K562 (cell line): ENCODE measurements at regions not wholly inside any gene's neighbourhood (a gene's known extent, or its start where the extent isn't known, plus 50 kb on each side); places are given as distances from the start of the nearest gene placed in this dataset.
A peak's percentile ranks its signal among the peaks of the same experiment; 100 is the strongest.

Source experiments
- ATAC-seq: fragments of 200-7000 bp; cut with Tn5 transposase; 3 replicates; pipeline ENCODE4 v1.9.1; 2020; ENCODE audit warnings: moderate library complexity
- BruUV-seq: library from RNA; stranded (reverse); fragments of 400-500 nt; replicated peaks from 2 replicates; lab custom pipeline; 2021; lab: Mats Ljungman, UMichigan
- CTCF ChIA-PET: fragments of 300-600 bp; formaldehyde crosslinking; extraction: SDS; loops from one replicate; lab custom pipeline; 2021; ENCODE audit warnings: low intra/inter-chr PET ratio; lab: Yijun Ruan, JAX
- POLR2A ChIA-PET: fragments of 300-600, 350-650 bp; sonication (Branson Sonifier 250); formaldehyde crosslinking; extraction: SDS; loops from one replicate; lab custom pipeline; 2021; ENCODE audit warnings: antibody characterized with exemption, inconsistent platforms; lab: Yijun Ruan, JAX
- DNase-seq, 4 experiments: peaks; one replicate each; pipeline versions ENCODE4 v3.0.0 to v3.0.0-alpha.2; 2011 to 2018; ENCODE audit warnings: low spot score in 3 of 4, mixed read lengths in 3 of 4; ENCODE audit errors: extremely low read depth in 1 of 4
- FAIRE-seq: peaks from 2 replicates; lab custom pipeline; 2011; peaks lifted over from hg19 to GRCh38; lab: Jason Lieb, UNC
- H2AFZ ChIP-seq: 2 replicates; pipeline ENCODE4 v1.6.0; 2011; ENCODE audit warnings: low read depth, low read length, control low read depth, inconsistent platforms
- H3K27ac ChIP-seq: fragments of 200-600 bp; 3 replicates; pipeline ENCODE4 v1.8.0; 2011; ENCODE audit warnings: low read depth, mild to moderate bottlenecking, control low read depth, inconsistent platforms, low read length, moderate library complexity, mixed read lengths; ENCODE audit errors: extremely low read depth
- H3K27me3 ChIP-seq, 2 experiments: fragments of 300-600 bp in 1 of 2; 2 replicates in 1 of 2; 3 replicates in 1 of 2; pipeline versions ENCODE4 v1.6.0 to v1.8.0; 2011; ENCODE audit warnings: inconsistent platforms in 2 of 2, low read length in 2 of 2, mild to moderate bottlenecking in 1 of 2, mixed read lengths in 1 of 2, moderate library complexity in 1 of 2; ENCODE audit not compliant: control insufficient read depth in 2 of 2, insufficient read depth in 2 of 2
- H3K36me3 ChIP-seq: fragments of 300-600 bp; 3 replicates; pipeline ENCODE4 v1.8.0; 2011; ENCODE audit warnings: mild to moderate bottlenecking, low read length, inconsistent platforms; ENCODE audit not compliant: control insufficient read depth, insufficient read depth
- H3K4me1 ChIP-seq, 2 experiments: fragments of 200-600 bp in 1 of 2; replicated peaks in 1 of 2; 2 replicates in 1 of 2; 3 replicates in 1 of 2; pipeline versions ENCODE4 v1.5.1 to v1.8.0; 2011; ENCODE audit warnings: inconsistent platforms in 2 of 2, low read length in 2 of 2, mild to moderate bottlenecking in 1 of 2, mixed read lengths in 1 of 2, moderate library complexity in 1 of 2; ENCODE audit not compliant: control insufficient read depth in 2 of 2, insufficient read depth in 2 of 2
- H3K4me2 ChIP-seq: 2 replicates; pipeline ENCODE4 v1.6.1; 2011; ENCODE audit warnings: low read length, control low read depth, inconsistent platforms, mixed read lengths; ENCODE audit not compliant: insufficient read depth
- H3K4me3 ChIP-seq: fragments of 200-600 bp; sonication (generic), shearing (Covaris generic); 2 replicates; pipeline ENCODE4 v1.5.1; 2016; ENCODE audit warnings: control low read depth, inconsistent platforms
- H3K79me2 ChIP-seq: fragments of 200-600 bp; 3 replicates; pipeline ENCODE4 v1.8.0; 2011; ENCODE audit warnings: low read length, inconsistent platforms; ENCODE audit not compliant: control insufficient read depth, insufficient read depth
- H3K9ac ChIP-seq, 2 experiments: 2 replicates each; pipeline versions ENCODE4 v1.6.0 to v1.6.1; 2011; ENCODE audit warnings: low read depth in 2 of 2, low read length in 2 of 2, control low read depth in 1 of 2, inconsistent platforms in 1 of 2, mild to moderate bottlenecking in 1 of 2, mixed read lengths in 1 of 2; ENCODE audit not compliant: insufficient read depth in 1 of 2
- H3K9me1 ChIP-seq: one replicate; pipeline ENCODE4 v1.6.0; 2011; ENCODE audit warnings: inconsistent platforms, mild to moderate bottlenecking, low read length, moderate library complexity; ENCODE audit not compliant: control insufficient read depth, insufficient read depth
- H3K9me3 ChIP-seq: replicated peaks from 2 replicates; pipeline ENCODE4 v1.5.1; 2011; ENCODE audit warnings: low read depth, low read length, inconsistent platforms; ENCODE audit not compliant: control insufficient read depth, insufficient read depth
- H4K20me1 ChIP-seq: replicated peaks from 2 replicates; pipeline ENCODE4 v1.6.1; 2011; ENCODE audit warnings: low read length, inconsistent platforms, mixed read lengths; ENCODE audit not compliant: control insufficient read depth, insufficient read depth
- ATF7 ChIP-seq: fragments of 450-650 bp; IDR thresholded peaks from 2 replicates; pipeline ENCODE4 v1.7.1; 2014; ENCODE audit warnings: mild to moderate bottlenecking, moderate library complexity
- CREB5 ChIP-seq: fragments of 250-450 bp; sonication (Bioruptor Pico); IDR thresholded peaks from 2 replicates; pipeline ENCODE4 v1.5.0; 2020; ENCODE audit warnings: mild to moderate bottlenecking
- DIDO1 ChIP-seq: fragments of 450-650 bp; IDR thresholded peaks from 2 replicates; pipeline ENCODE4 v1.6.1; 2016; ENCODE audit warnings: low read depth, missing biosample characterization, missing genetic modification characterization
- E2F3 ChIP-seq: fragments of 250-450 bp; sonication (Bioruptor Pico); IDR thresholded peaks from 2 replicates; pipeline ENCODE4 v1.4.0; 2020; ENCODE audit warnings: mild to moderate bottlenecking
- FOXP4 ChIP-seq: sonication (generic); formaldehyde crosslinking; IDR thresholded peaks from 2 replicates; pipeline ENCODE4 v1.8.0; 2022; ENCODE audit warnings: mild to moderate bottlenecking, missing genetic modification reagents, borderline replicate concordance
- FUS ChIP-seq: fragments of 200-400 bp; formaldehyde crosslinking; optimal IDR thresholded peaks from 2 replicates; pipeline ENCODE3; 2017; ENCODE audit warnings: low read depth, low read length
- GTF2F1 ChIP-seq: IDR thresholded peaks from 2 replicates; pipeline ENCODE4 v1.6.1; 2011; ENCODE audit warnings: low read depth, low read length, improper control_type of control experiment
- JUNB ChIP-seq: fragments of 450-650 bp; formaldehyde crosslinking; conservative IDR thresholded peaks from 2 replicates; pipeline ENCODE4 v1.4.0; 2020; ENCODE audit warnings: mild to moderate bottlenecking
- KAT8 ChIP-seq: fragments of 450-650 bp; IDR thresholded peaks from 2 replicates; pipeline ENCODE4 v1.6.1; 2016; ENCODE audit warnings: low read depth, mild to moderate bottlenecking
- LARP7 ChIP-seq: fragments of 450-650 bp; IDR thresholded peaks from 2 replicates; pipeline ENCODE4 v1.6.1; 2016
- MTA1 ChIP-seq: fragments of 450-650 bp; IDR thresholded peaks from 2 replicates; pipeline ENCODE4 v1.6.1; 2017; ENCODE audit warnings: borderline replicate concordance
- NONO ChIP-seq, 2 experiments: fragments of 200-400 bp in 1 of 2; fragments of 450-650 bp in 1 of 2; formaldehyde crosslinking in 1 of 2; IDR thresholded peaks; 2 replicates each; pipeline ENCODE4 v1.6.1; 2017; ENCODE audit warnings: low read depth in 2 of 2, mild to moderate bottlenecking in 2 of 2, moderate library complexity in 2 of 2, low read length in 1 of 2
- PRPF4 ChIP-seq: fragments of 200-400 bp; formaldehyde crosslinking; IDR thresholded peaks from one replicate; pipeline ENCODE4 v1.6.1; 2017; ENCODE audit warnings: low read length, low read depth, mild to moderate bottlenecking; ENCODE audit not compliant: insufficient read depth, poor library complexity, severe bottlenecking
- SMAD3 ChIP-seq: fragments of 450-650 bp; formaldehyde crosslinking; conservative IDR thresholded peaks from 2 replicates; pipeline ENCODE4 v1.4.0; 2020; ENCODE audit warnings: mild to moderate bottlenecking
- TARDBP ChIP-seq: fragments of 450-650 bp; IDR thresholded peaks from 2 replicates; pipeline ENCODE4 v1.6.1; 2016
- TRIM28 ChIP-seq: fragments of 450-650 bp; IDR thresholded peaks from 2 replicates; pipeline ENCODE4 v1.6.1; 2017
- ZKSCAN1 ChIP-seq: fragments of 150-350 bp; IDR thresholded peaks from 2 replicates; pipeline ENCODE4 v1.6.1; 2016; ENCODE audit warnings: low read depth, low read length
- ZNF174 ChIP-seq: fragments of 250-450 bp; sonication (Bioruptor Pico); IDR thresholded peaks from 2 replicates; pipeline ENCODE4 v1.4.0; 2020; ENCODE audit warnings: mild to moderate bottlenecking
- ZNF311 ChIP-seq: fragments of 250-450 bp; sonication (Bioruptor Pico); IDR thresholded peaks from 2 replicates; pipeline ENCODE4 v1.4.0; 2020; ENCODE audit warnings: mild to moderate bottlenecking, moderate library complexity
- ZNF766 ChIP-seq: fragments of 200-800 bp; sonication (Bioruptor generic); conservative IDR thresholded peaks from 2 replicates; pipeline ENCODE4 v1.6.1; 2016; ENCODE audit warnings: missing genetic modification characterization, missing compliant biosample characterization
- WGBS: fragments of 100-300 bp; shearing (Covaris generic); methylation state at CpG from one replicate; pipeline ENCODE4 v1.1.6; 2016; ENCODE audit warnings: low coverage, mixed read lengths; ENCODE audit not compliant: insufficient coverage; ENCODE audit errors: missing lambda C conversion rate; 5-methylcytosine and 5-hydroxymethylcytosine counted together
- in situ Hi-C: fragments of 300-500 bp; cut with MboI; formaldehyde crosslinking; loops from 4 replicates; pipeline ENCODE4 v1.15.0; 2018; ENCODE audit warnings: inconsistent platforms, mixed read lengths
- intact Hi-C: fragments of 100-400 bp; cut with micrococcal nuclease; formaldehyde crosslinking; loops from 2 replicates; pipeline ENCODE4 v1.14.2; 2022

GRCh38 chr6:169158174-169158573 is 95.5 kb downstream of the THBS2 start (continued):
- TF ChIP-seq ZNF174 (no peak), FOXP4 (CRISPR knock-in tag) (no peak), TRIM28 (no peak)

GRCh38 chr6:169157197-169158148 is 96.2 kb downstream of the THBS2 start:
- in situ Hi-C loops, result no loop called here
- peak in 1 of 4 experiments; percentile 4 for DNase-seq
- no peak for TF ChIP-seq TARDBP
- TF ChIP-seq ZKSCAN1, result no peak
- no peak for TF ChIP-seq DIDO1 (tag)
- TF ChIP-seq SMAD3 (CRISPR knock-in tag), result no peak
- no peak for TF ChIP-seq NONO (IDR thresholded peaks at IDR 0.05; ENCODE audit: low read depth in 2 of 2, low read length in 1 of 2)
- no peak for TF ChIP-seq ZNF311 (CRISPR knock-in tag)
- no peak for TF ChIP-seq KAT8
- TF ChIP-seq JUNB, result no peak
- no peak for TF ChIP-seq MTA1
- no peak for TF ChIP-seq ZNF766 (CRISPR knock-in tag)
- TF ChIP-seq FUS, result no peak
- no peak for TF ChIP-seq PRPF4
- no peak for TF ChIP-seq E2F3 (CRISPR knock-in tag)
- TF ChIP-seq CREB5, result no peak
- TF ChIP-seq GTF2F1, result no peak
- TF ChIP-seq LARP7, result no peak
- TF ChIP-seq ATF7, result no peak

More at GRCh38 chr6:169157197-169158148, 96.2 kb downstream of the THBS2 start:
- FAIRE-seq (no peak), ATAC-seq (no peak)
- no peaks in the 10 kb centered on the region for H3K79me2 ChIP-seq
- intact Hi-C loops, result no loop called here
- H3K27me3 ChIP-seq, result peaks cover 72 to 75% of the 10 kb centered on the region in 2 experiments
- no peaks in the 10 kb centered on the region for H3K9me3 ChIP-seq
- no peaks in the 10 kb centered on the region for H3K9me1 ChIP-seq
- under 1% methylated on average over 22 of the region's 22 CpGs for WGBS
- H4K20me1 ChIP-seq, result peaks cover 22% of the 10 kb centered on the region
- POLR2A ChIA-PET, result no interaction called here
- H3K4me1 ChIP-seq, result no peaks in the 10 kb centered on the region; a peak in 1 of 5 replicates
- no peak overlapping the region for H3K27ac ChIP-seq
- H3K9ac ChIP-seq, result no peak overlapping the region
- H3K36me3 ChIP-seq, result no peaks in the 10 kb centered on the region
- H2AFZ ChIP-seq, result no peak overlapping the region
- CTCF ChIA-PET, result no interaction called here
- BruUV-seq, result no TSS peak
- no peak overlapping the region for H3K4me2 ChIP-seq
- H3K4me3 ChIP-seq, result no peak overlapping the region
